RCC 7860 (cell line): ENCODE measurements at regions not wholly inside any gene's neighbourhood (a gene's known extent, or its start where the extent isn't known, plus 50 kb on each side); places are given as distances from the start of the nearest gene placed in this dataset.
A peak's percentile ranks its signal among the peaks of the same experiment; 100 is the strongest.

Experiments
- DNase-seq: peaks from one replicate; pipeline ENCODE4 v3.0.0-alpha.2; 2015; ENCODE audit warnings: low spot score
- FAIRE-seq: peaks from 2 replicates; lab custom pipeline; 2012; peaks lifted over from hg19 to GRCh38; lab: Jason Lieb, UNC

DNA sequence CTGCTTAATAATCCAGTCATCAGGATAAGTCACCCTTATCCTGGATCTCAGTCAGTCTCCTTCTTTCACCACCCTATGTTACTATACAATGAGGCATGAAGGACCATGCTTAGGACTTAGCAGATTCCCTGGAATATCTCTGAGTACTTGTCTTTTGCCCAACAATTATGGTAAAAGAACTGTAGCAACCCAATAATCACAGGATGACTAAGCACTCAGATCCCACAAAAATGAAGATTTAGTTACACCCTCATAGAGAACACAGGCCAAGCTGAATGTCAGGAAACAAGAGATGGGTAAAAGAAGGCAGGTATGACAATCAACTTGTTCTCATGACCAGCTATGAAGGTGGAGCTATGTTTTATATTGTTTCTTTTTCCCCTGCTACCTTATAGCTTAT, 91.4 kb downstream of the EDN1 start:
- no peak for DNase-seq
- no peak for FAIRE-seq

GRCh38 chr6:12383448-12383847, 93.3 kb downstream of the EDN1 start:
- DNase-seq (no peak), FAIRE-seq (no peak)

- DNase-seq (no peak), FAIRE-seq (no peak)
Measured at GRCh38 chr6:12384357-12384912, 94.3 kb downstream of the EDN1 start.

GRCh38 chr6:12385316-12385715, 95.2 kb downstream of the EDN1 start:
- FAIRE-seq (no peak), DNase-seq (no peak)

GRCh38 chr6:12386816-12387215, 96.7 kb downstream of the EDN1 start:
- DNase-seq, result peak; percentile 41
- no peak for FAIRE-seq

DNA sequence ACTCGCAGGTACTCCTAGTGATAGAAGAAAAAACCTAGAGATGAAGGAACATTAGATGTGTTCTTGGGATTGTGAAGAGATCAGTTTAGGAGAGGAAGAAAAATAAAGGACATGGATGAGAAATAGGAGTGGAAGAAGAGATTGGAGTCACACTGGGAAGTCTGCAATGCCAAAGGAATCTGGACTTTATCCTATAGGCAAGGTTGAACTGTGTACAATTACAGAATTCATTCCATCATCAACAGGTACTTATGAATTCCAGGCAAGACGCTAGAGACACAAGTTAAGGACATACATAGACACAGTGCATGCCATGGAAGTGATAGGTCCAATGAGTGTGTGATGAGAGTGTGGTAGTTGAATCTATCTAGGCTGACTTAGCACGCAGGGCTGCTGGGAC, 101.3 kb downstream of the EDN1 start:
- DNase-seq (no peak), FAIRE-seq (no peak)

DNA sequence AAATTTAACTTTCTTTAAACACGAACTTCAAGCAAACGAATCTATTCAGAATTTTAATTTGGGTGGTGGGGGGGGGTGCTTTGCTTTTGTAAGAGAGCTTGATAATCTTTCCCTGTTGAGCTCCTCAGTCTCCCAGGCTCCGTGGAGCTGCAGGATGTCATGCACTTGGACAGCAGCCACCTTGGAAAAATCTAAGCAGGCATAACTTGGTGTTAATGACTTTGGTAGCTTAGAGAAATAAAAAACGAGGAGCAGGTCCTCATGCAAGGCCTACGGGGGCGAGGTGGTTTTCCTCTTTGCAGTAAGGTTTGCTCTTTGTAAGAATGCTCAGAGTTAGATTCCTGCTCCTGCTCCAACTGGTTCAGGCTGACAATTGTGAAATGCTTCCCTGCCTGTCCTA, 102.3 kb downstream of the EDN1 start:
- FAIRE-seq, result no peak
- DNase-seq, result no peak

GRCh38 chr6:12393100-12393499, 102.9 kb downstream of the EDN1 start:
- no peak for FAIRE-seq

GRCh38 chr6:12394170-12394569, 104.0 kb downstream of the EDN1 start:
- no peak for FAIRE-seq

More at GRCh38 chr6:12393100-12393499, 102.9 kb downstream of the EDN1 start:
- no peak for DNase-seq

DNA sequence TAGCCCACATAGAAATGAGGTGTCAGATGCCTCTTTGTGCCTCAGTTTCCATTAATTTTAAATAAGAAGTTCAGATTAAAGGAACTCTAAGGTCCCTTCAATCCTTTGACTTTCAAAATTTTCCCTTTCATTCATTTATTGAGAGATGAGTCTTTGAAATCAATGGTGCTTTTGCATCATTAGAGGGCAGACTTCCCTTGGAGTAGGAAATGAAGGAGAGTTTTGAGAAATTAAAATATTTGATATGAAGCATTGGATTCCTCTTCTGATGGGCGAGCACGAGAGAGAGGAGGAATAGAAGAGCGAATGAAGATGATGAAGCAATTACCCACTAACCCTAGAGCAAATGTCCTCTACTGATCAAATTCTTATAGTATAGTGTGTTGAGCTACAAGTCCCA, 105.7 kb downstream of the EDN1 start:
- DNase-seq, result no peak
- FAIRE-seq, result no peak

More at GRCh38 chr6:12394170-12394569, 104.0 kb downstream of the EDN1 start:
- no peak for DNase-seq

GRCh38 chr6:12401200-12401599, 111.0 kb downstream of the EDN1 start:
- no peak for DNase-seq
- FAIRE-seq, result no peak

DNA sequence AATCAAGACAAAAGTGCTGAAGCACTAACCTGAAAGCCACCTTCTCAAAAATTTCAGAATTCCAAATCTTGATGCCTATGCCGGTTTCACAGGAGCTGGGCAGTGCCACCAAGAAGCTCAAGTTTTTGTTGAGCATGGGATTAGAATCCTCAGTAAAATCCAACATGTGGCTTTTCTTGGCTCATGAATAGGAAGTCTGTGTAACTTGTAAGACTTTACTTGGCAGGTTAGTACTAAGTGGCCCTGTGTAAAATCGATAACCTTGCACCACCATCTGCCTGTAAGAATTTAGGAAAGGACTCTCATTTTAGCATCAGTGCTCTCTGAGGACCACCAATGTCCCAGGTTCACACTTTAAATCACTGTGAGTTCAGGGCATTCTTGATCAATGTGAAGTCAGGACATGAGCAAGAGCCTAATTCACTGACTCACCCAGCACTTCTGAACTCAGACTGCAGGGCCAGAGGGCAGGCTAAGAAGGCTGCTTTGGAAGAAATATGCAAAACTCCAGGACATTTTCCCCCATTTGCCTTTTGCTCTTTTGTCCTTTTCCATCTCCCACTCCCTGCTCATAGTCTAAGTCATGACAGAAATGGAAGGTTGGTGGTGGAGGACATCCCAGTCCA, 113.2 kb downstream of the EDN1 start:
- DNase-seq (peak; percentile 35), FAIRE-seq (no peak)

- FAIRE-seq (no peak), DNase-seq (no peak)
Measured at GRCh38 chr6:12403947-12404647, 113.9 kb downstream of the EDN1 start.

DNA sequence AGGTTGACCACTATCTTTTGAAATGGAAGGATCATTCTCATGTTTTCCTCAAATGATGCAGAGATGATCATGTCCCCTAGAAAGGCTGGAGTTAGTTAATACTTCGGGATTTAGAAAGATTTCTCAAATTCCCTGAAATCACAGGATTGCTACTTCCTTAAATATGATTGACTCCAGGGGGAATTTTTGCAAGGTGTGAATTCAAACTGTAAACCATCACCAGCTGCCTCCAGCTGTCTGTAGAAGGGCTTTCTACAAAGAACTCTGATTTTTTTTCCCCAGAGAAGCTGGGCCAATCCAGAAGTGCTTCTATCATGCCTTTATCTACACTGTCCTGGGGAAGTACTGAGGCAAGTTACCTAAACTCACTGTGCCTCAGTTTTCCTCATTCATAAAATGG, 114.5 kb downstream of the EDN1 start:
- no peak for DNase-seq
- FAIRE-seq, result no peak

DNA sequence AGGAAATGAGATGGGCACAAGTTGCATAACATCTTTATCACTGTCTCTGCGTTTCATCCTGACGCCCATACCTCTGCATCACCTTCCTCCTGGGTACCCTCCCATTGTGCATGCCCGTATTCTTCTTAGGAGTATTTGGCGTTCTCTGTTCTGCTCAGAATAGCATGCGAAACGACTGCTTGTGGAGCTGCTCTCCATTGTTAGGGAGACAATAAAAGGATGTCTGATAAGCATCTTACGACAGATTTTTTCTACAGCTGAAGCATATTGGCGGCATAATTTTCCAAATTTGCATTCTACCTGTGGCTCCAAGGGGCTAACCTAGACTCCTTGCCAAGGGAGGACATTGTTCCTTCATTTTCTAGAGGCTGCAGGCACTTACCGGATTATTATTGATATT, 118.6 kb downstream of the EDN1 start:
- DNase-seq (no peak), FAIRE-seq (no peak)

GRCh38 chr6:12410946-12411345, 120.8 kb downstream of the EDN1 start:
- DNase-seq (no peak), FAIRE-seq (no peak)

DNA sequence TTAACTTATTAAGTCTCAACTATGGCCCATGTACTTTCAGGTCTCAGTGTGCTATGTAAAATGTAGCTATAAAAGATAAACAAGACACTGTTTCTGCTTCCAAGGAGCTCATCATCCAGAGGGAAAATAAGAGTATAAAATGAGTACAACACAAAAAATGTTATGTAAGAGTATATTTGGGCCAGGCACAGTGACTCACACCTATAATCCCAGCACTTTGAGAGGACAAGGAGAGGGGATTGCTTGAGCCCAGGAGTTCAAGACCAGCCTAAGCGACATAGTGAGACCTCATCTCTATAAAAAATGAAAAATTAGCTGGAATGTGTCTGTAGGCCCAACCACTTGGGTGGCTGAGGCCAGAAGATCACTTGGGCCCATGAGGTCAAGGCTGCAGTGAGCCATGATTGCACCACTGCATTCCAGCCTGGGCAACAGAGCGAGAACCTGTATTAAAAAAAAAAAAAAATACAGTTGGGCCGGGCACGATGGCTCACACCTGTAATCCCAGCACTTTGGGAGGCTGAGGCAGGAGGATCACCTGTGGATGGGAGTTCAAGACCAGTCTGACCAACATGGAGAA, 124.0 kb downstream of the EDN1 start:
- FAIRE-seq, result no peak
- DNase-seq, result no peak

DNA sequence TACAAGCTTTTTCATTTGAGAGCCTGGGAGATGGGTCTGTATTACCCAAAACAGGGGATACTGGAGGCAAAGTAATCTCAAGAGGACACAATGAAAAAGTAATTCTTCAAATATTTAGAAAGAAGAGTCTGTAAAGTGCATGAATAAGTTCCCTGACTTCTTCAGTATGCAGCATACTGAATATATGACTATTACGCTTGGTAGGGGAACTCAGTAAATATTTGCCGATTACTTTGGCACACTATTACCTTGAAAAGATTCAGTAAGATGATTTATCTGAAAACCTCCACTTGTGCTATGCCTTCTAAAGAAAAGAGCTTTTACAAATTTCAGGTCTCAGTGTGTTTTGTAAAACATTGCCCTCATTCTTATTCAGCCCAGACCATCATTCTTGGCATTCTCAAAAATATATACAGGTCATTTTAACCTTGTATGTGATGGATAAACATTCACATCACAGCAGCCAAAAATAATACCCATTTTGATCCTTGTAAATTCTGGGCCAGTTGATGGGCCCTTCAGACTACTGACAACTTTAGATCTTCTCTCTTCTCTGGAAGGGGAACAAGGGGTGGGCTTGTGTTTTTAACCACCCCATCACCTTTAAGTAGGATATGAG, 125.9 kb downstream of the EDN1 start:
- DNase-seq, result no peak
- no peak for FAIRE-seq

GRCh38 chr6:12417191-12417590, 127.0 kb downstream of the EDN1 start:
- no peak for FAIRE-seq
- DNase-seq, result no peak

GRCh38 chr6:12418946-12419345, 128.8 kb downstream of the EDN1 start:
- FAIRE-seq (peak; percentile 48), DNase-seq (peak; percentile 32)

DNA sequence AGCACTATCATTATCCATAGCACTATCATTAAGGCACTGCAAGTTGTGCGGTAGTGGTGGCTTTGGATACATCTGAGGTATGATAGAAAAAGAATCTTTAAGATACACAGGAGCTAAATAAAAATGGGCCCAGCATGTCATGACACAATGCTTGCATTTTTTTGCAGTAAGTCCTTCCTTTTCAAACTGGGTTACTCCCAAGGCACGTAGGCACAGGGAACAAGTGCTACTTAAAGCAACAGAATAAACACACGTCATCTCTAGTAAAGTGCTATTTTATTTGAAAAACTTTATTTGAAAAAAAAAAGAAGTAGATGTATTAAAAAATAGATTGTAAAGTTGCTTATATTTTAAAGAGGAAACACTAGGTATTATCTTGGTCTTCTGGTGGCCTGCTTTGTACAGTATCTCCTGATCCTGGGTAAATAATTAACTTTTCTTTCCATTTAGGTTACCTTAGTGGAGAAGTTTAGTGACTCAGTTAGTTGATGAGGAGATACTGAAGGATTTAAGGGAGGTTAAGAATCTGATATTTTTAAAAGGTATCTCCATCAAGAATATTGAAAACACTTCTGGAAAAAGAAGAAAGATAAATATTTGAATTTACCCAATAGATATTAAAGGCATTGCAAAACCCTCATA, 129.6 kb downstream of the EDN1 start:
- peak; percentile 96 for FAIRE-seq
- DNase-seq, result peak; percentile 72
